Esophagus squamous epithelium (tissue), 4 donors: ENCODE measurements at regions not wholly inside any gene's neighbourhood (a gene's known extent, or its start where the extent isn't known, plus 50 kb on each side); places are given as distances from the start of the nearest gene placed in this dataset.

Experiments used
- CTCF ChIP-seq, 6 experiments: fragments of 450-650 bp in 4 of 6; fragments of 200-600 bp in 2 of 6; sonication (generic) in 2 of 6; IDR thresholded peaks; one replicate each; pipeline ENCODE4 v1.5.1; 2016 to 2019; ENCODE audit warnings: antibody characterized with exemption in 6 of 6, mild to moderate bottlenecking in 4 of 6, moderate library complexity in 4 of 6
- POLR2A ChIP-seq, 4 donors: fragments of 450-650 bp; IDR thresholded peaks; one replicate each; pipeline ENCODE4 v1.6.1; 2017; ENCODE audit warnings: antibody characterized with exemption in 4 of 4, mild to moderate bottlenecking in 4 of 4, moderate library complexity in 3 of 4

GRCh38 chr11:27886857-27887256 lies 186.6 kb upstream of the BDNF start:
- TF ChIP-seq CTCF (IDR thresholded peaks at IDR 0.05) (no peak), POLR2A (IDR thresholded peaks at IDR 0.05) (no peak)
